ENCODE measurements at regions not wholly inside any gene's neighbourhood (a gene's known extent, or its start where the extent isn't known, plus 50 kb on each side); places are given as distances from the start of the nearest gene placed in this dataset.

GRCh38 chr2:200203381-200203827 is 103.1 kb upstream of the SPATS2L start:
- TF ChIP-seq CTCF (conservative IDR thresholded peaks at IDR 0.05; ENCODE audit: low read depth, low read length) (no peak), EZH2phosphoT487 (IDR thresholded peaks at IDR 0.05; ENCODE audit: borderline replicate concordance, low read length) (no peak)
